ENCODE measurements at regions not wholly inside any gene's neighbourhood (a gene's known extent, or its start where the extent isn't known, plus 50 kb on each side); places are given as distances from the start of the nearest gene placed in this dataset.

DNA sequence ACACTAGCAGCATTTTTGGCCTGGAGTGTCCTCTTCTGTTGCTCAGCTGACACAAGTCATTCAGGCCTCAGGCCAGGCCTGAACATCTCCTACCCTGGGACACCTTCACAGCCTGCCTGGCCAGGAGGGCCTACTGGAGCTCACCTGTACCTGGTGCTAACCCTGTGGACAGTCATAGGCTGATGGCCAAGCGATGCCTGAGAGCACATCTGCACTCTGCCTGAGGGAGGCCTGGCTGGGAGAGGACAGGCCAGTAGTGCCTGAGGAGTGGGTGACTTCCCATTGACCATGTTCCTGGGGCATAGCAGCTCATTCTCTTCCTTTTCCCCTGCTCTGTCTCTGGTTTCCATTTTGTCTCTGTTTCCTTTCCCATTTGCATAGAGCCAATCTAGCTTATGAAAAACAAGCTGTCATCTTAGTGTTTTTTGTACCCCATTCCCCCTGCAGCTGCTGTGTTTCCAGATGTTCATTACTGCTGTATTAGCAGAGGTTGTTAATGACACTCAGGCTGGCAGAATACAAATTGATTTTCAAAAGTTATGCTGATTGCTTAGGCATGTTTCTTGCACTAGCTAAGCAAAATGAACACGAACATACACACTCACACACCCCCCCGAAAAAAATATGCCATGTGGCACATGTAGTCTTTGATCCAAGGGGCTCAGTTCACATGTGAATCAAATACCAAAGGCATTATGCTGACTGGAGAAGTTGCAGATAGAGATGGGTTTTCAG is 149.7 kb upstream of the HS6ST1 start:
- TF ChIP-seq, protein P1, sequence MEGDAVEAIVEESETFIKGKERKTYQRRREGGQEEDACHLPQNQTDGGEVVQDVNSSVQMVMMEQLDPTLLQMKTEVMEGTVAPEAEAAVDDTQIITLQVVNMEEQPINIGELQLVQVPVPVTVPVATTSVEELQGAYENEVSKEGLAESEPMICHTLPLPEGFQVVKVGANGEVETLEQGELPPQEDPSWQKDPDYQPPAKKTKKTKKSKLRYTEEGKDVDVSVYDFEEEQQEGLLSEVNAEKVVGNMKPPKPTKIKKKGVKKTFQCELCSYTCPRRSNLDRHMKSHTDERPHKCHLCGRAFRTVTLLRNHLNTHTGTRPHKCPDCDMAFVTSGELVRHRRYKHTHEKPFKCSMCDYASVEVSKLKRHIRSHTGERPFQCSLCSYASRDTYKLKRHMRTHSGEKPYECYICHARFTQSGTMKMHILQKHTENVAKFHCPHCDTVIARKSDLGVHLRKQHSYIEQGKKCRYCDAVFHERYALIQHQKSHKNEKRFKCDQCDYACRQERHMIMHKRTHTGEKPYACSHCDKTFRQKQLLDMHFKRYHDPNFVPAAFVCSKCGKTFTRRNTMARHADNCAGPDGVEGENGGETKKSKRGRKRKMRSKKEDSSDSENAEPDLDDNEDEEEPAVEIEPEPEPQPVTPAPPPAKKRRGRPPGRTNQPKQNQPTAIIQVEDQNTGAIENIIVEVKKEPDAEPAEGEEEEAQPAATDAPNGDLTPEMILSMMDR (conservative IDR thresholded peaks at IDR 0.05; ENCODE audit: low read depth, low read length): no peak
- TF ChIP-seq EZH2phosphoT487 (IDR thresholded peaks at IDR 0.05; ENCODE audit: borderline replicate concordance, low read length): no peak
- no peak for TF ChIP-seq EZH2 (IDR thresholded peaks at IDR 0.05; ENCODE audit: low read length, unreplicated experiment)
